GM21515 (cell line): ENCODE measurements at regions not wholly inside any gene's neighbourhood (a gene's known extent, or its start where the extent isn't known, plus 50 kb on each side); places are given as distances from the start of the nearest gene placed in this dataset.

Source experiments
- ATAC-seq: cut with Tn5 transposase; IDR thresholded peaks from one replicate; pipeline ENCODE4 v1.9.1; 2021; ENCODE audit not compliant: unreplicated experiment

DNA sequence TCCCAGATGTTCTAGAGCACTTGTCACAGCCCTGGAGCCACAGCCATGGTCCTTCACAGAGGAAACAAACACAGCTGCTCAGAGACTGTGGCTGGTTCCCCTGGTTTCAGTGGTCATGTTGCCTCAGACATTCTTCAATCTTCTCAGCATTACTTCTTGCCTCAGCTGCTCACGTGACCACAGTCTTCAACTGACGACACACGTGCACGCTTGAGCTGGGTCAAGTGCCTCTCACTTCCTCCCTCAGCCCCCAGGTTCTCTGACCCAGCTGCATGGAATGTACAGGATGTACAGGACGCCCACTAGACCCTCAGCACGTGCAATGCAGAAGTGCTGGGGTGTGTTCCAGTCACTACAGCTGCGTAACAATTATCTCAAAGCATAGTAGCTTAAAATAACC is 159.8 kb upstream of the GGTLC1 start:
- ATAC-seq: no peak

DNA sequence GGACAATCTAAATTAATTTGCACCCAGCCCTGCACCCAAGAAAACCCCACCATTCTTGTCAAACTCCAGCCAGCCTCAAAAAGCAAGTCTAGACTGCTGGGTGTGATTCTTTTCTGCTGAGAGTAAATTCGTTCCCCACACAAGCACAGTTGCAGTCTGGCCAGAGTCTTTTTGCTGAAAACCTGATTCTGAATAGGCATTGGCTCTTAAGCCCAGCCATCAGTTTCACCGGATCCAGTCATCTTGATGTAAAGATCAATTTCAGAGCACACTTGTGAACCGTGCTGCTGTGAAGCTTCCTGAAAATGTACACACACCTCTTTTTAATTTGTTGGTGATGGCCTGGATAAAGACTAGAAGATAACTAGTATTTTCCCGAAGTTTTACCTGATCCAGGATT is 159.4 kb upstream of the GGTLC1 start:
- ATAC-seq: no peak

DNA sequence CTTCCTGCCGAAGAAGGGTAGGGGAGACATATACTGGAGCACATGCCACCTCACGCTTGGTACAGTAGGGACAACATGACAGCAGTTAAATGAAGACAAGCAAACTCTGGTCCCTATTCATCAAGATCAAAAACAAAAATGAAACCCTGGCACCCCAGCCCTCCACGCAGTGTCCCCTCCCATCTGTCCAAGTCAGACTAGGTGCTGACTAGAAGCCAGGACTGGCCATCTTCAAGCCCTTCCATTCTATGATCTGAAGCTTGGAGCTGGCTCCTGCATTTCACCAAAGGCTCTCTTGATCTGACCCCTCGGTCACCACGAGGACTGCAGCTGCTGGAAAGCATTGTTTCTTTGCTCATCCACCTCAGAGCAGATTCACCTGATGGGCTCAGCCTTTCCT is 158.9 kb upstream of the GGTLC1 start:
- no peak for ATAC-seq

DNA sequence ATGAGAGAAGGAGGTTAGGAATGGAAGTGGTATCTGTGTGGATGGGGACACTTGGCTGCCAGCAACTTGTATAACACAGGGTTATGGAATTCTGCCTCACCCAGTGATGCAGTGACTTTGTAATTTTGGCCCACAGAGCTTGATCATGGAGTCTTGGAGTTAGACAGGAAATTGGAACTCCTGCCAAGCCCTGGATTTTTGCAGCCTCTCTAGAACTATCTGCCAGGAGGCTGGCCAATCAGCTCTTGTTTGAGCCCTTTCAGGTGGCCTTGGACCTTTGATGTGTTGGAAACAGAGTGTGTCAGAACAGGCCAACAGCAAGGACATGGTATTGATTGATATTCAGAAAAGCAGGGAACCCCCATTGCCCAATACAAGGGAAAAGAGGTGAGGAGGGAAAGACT is 157.7 kb upstream of the GGTLC1 start:
- ATAC-seq: no peak

DNA sequence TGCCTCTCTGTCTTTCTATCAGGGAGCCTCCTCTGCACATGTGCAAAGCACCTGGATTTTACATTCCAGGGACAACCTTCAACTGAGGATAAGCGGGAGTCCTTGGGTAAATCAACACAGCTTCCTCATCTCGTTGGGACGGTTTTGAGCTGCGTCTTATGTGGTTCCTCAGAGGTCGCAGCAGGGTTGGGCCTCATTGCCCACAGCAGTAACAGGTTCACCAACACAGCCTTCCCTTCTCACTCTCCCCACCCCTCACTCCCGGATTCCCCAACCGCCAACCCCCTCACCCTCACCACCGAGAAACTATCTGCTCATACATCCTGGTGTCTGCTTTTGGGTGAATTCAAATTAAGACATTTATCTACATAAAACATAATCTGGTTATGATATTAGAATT is 155.8 kb upstream of the GGTLC1 start:
- ATAC-seq: no peak

DNA sequence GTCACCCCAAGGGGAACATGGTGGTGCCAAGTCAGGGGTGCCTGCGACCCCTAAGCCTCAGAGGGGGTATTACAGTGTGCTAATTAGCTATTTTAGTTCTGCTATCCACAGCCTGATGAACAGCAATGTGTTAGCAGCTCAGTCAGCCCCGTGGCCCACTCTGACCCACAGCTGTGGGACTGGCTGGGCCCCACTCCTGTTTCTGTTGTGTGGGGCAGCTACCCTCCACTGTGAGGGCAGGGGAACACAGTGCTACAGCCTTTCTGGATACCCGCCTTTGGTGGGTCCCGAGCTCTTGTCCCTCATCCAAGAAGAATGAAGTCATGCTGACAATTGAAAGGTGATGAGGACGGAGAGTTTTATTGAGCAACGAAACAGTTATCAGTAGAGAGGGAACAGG is 152.5 kb upstream of the GGTLC1 start:
- ATAC-seq: no peak

DNA sequence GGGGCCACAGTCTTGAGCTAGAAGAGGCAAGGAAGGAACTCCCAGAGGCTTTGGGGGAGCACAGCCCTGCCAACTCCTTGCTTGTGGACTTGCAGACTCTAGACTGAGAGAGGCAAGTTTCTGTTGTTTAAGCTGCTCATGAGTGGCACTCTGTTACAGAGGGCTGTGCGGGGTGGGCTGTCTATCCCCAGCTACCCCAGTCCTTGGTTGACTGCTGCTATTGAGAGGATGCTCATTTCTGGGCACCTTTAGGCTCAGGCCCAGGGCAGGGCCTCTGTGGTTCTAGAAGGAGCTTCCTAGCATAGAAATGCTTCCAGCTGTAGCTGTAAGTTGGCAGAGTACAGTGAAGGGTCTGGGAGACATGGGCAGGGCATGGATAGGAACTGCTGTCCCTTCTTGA is 151.3 kb upstream of the GGTLC1 start:
- ATAC-seq: no peak

DNA sequence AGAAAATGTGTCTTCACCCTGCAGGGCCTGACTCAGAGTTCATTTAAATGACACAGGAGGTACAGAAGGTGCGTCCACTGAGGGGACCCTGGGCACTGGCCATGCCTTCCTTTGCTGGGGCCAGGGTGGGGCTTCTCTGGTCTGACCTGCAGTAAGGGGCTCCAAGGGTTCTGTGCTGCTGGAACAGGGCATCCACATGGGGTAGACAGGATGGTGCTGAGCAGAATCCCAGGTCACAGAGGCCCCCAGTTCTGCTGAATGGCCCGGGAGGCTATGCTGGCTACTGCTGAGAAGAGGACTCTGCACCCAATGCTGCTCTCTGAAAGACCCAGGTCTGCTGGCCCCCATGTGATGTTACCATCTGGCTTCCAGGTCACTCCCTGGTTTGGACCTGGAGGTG is 150.4 kb upstream of the GGTLC1 start:
- ATAC-seq: no peak

DNA sequence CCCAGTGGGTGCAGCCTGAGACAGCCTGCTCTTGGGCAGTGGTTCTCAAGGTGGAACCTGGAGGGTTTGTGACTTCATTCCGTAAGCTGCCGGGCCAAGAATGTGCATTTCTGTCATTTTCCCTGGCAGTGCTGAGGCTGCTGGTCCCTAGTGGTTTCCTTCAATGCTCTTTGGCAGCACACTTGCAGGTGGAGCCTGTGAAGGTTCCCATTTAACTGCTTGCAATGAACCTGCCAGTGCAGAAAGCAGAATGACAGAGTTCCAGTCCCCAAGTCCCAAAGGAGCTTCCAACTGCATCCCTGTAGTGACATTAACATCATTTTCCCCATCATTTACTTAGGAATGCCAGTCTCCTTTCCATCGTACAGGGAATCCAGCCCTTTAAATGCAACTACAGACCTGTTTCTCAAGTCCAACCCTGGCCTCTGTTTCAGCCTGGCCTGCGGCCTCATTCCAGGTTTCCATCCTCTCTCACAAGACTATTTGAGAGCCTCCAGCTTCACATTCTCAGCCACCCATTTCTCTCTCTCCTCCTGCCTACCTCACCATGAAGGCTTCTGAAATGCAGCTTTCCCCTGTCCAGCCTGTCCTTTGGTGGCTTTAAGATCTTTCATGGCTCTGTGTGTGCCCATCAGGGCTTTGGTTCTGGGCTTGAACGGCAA is 149.7 kb upstream of the GGTLC1 start:
- no peak for ATAC-seq

DNA sequence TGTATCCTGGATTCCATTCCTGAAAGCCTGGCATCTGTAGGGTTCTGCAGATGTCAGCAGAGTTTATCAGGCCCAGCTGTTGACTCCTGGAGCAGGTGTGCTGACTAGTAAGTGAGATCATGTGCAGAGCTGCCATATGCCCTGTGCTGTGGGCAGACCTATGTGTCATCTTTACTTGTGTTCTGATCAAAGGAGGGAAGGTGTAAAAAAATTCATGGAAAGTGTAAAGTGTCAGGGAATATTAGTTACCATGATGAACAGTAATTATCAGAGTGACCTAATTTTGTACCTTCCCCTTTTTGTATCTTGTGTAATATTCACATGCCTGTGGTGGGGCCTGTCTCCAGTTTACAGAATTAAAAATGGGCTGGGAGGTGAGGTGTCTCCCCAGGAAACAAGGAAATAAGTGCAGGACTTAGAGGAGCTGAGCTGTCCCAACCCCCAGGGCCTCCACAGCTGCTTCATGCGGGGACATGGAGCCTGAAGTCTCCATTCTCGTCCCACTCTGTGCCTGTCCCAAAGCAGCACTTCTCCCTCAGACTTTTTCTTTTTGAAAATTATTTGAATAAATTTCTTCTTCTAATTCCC is 148.2 kb upstream of the GGTLC1 start:
- ATAC-seq: no peak

DNA sequence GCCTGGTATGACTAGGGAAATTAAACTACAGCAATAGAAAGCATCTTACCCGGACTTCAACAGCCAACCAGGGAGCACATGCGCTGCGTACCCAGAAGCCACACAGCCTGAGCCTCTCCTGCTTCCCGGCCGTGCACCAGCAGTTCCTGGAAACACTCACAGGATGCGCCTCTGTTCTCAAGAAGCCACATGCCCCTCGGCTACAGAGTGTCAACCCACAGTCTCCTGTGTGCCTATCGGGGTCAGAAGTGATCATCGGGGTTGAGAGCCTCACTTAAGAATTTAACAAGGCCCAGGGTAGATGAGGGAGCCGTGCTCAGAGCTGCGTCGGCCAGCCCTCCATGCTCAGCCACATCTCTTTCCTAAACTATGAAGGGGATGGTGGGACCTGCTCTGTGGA is 147.2 kb upstream of the GGTLC1 start:
- ATAC-seq: no peak

DNA sequence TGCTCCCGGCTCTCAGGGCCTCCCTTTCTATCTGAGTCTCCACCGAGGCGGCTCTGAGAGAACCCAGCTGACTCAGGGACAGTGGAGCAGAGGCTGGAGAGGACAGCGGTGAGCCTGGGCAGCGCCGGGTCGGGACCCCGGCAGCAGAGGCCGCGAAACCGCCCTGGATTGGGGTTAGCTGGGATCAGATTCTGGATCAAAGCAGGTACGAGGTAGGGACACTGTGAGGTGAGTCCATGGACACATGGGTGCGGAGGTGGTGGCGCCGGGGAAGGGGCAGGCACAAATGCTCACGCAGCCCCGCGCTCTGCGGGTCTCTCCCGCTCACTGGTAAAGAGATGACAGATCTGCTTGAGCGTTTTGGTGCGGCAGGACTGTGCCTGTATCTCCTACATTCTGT is 146.4 kb upstream of the GGTLC1 start:
- no peak for ATAC-seq

DNA sequence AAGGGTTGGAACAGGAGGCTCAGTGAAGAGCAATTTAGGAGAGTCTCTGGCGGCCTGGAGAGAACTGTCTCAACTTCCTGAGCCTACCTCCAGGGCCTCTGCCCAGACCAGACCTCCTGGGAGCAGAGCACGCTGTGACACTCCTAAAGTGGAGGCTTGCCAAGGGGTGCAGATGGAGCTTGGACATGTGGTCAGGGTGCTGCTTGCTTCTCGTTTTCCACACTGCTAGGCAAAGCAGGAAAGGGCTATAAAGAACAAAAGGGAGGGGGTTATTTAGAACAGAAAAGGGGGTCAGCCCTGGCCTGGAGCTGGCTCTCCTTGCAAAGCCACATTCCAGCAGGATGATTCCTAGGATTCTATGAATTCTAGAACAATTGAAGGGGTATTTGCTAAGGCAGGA is 145.7 kb upstream of the GGTLC1 start:
- ATAC-seq: no peak

DNA sequence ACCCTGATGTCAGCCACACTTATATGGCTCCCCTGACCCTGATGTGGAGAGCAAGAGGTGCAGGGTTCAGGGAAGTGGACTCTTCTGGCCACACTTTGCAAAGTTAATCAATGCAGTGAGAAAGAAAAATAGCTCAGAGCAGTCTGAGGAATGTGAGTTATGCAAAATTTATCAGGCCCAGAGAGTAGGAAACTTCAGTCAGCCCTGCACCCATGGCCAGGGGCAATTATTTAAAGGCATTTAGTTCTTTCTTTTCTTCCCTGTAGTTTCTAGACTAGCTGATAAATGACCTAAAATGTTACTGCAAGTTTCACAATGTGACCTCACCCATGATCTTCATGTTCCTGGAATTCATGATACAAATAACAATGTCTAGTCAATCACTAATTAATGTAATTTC is 143.7 kb upstream of the GGTLC1 start:
- no peak for ATAC-seq

DNA sequence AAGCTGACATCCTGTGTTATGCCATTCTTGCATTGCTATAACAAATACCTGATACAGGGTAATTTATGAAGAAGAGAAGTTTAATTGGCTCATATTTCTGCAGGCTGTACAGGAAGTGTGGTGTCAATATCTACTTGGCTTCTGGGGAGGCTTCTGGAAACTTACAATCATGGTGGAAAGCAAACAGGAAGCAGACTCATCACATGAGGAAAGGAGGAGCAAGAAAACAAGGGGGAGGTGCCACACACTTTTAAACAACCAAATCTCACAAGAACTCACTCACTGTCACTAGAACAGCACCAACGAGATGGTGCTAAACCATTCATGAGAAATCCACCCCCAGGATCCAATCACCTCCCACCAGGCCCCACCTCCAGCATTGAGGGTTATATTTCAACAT is 143.1 kb upstream of the GGTLC1 start:
- no peak for ATAC-seq

DNA sequence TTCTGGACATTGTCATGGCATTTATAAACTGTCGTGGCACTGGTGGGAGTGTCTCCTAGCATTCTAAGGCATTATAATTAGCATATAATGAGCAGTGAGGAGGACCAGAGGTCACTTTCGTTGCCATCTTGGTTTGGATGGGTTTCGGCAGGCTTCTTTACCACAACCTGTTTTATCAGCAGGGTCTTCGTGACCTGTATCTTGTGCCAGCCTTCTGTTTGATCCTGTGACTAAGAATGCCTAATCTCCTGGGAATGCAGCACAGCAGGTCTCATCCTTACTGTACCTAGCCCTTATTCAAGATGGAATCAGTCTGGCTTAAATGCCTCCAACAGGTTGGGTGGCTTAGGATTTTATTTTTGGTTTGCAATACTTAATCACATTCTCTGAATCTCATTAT is 142.7 kb upstream of the GGTLC1 start:
- ATAC-seq: no peak

DNA sequence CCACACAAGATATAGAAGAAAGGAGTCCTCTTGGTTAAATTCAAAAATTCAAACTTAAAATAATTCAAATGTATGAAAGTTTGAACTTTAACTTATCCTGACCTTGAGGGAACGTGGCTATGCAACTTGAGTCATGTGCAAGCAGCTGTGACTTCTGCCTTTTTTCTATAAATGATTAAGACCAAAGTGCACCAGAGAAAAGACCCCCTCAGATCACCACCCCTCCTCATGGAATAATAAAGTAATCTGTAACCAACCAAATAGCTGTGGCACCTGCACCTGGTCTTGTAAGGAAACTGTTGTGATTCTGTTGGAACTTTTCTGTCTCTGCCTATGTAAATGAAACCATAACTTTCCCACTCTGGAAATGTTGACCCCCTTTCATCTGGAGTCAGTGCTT is 141.1 kb upstream of the GGTLC1 start:
- no peak for ATAC-seq

DNA sequence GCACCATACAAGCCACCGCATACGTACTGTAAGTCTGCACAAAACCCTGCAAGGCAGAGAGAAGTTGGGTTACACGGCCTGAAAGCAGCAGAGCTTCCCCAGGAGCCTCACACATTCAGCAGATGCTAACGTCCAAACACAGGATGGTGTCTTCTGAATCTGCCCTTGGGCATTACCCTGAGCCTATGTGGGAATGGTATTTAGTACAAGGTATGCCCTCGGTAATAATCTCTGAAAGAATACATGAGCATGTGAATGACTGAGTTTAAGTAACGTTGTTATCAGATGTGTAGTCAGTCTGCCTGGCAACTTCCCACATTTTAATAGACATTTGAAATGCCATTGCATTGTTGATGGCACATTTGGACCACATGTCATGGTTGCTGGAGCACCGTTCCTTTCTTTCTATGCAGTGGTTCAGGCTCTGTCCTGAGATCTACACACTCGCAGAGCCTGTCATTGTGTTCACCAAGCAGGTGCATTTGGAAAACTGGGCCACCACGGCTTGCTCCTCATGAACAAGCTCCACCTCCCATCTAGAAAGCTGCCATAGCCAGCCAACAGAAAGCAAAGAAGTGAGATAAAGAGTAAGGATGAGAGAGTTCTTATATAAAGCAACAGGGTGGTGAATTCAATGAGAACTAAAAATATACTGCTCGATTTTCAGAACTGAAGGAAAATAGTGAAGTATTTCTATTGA is 136.5 kb upstream of the GGTLC1 start:
- no peak for ATAC-seq

DNA sequence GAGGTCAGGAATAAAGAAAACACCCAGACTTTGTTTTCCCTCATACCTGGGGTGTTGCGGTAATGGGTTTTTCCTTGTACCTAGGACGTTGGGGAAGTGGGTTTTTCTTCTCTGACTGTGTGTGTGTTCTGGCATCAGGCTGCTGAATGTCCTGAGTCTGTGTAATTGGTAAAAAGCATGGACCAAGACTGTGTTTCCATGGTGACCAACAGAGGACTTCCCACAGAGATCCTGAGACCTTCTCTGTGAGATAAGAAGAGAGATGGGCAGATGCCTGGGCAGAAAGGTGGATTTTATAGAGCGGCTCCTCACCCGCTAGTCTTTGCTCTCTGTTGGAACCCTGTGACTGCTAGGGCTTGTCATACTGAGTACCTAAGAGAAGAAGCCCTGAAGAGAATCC is 135.4 kb upstream of the GGTLC1 start:
- no peak for ATAC-seq

DNA sequence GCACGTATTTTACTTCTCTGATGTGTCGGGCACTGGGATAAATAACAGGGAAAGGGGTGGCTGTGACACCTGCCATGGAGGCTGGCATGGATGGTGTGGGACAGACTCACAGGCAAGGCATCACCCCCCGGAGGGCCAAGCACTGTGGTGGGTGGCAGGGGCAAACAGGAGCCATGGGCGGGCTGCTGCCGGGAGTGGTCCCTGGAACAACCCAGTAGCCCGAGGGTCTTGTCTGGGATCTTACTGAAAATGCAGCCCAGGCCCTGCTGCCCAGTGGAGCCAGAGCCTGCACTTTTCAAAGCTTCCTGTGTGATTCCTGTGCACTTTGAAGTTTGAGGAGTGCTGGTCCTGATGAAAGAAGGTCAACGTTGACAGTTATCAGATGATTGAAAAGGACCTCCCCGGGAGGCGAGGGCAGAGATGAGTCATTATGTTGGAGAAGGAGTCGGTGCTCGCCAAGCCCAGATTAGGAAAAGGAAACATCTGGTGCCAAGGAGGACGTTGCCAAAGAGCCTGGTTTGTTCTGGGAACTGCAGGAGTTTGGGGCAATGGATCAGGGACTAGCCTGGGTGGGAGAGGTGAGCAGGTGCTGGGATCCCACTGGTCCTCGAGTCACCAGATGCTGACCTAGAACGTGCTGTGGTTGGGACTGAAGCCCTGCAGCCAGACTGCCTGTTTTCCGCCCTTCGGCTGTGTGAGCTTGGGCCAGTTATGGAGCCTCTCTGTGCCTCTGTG is 130.0 kb upstream of the GGTLC1 start:
- no peak for ATAC-seq

DNA sequence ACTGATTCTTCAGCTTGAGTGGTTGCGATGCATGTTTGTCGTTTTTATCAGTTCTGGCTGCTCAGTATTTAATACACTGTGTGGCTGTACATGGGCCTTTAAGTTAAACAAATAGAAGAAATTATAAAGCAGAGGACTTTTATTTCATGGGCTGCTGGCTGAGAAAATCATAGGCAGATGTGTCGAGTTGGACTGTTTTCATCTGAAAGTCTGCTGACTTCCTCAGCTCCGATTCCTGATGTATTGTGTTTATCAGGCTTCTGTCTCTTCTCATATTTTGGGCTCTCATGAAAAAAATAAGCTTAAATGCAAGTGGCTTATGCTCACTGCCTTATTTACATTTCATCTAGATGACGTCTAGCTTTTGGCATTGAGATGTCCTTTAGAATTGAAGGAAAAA is 129.5 kb upstream of the GGTLC1 start:
- ATAC-seq: no peak

DNA sequence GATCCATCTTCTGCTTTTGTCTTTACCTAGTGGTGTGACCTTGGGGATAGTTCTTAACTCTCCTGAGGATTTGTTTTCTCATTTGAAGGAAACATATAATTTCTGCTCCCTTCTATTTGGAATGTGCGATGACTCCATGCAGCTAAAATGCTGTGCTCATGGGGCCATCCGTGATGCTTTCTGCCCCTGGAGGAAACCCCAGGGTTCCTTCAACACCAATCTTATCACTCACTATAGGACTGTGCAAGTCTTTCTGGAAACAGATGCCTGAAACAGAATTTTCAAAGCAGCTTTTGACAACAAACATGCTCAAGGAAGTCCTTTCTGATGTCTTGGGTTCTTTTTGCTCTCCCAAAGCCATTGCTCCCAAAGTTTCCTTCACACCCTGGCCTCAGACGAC is 128.8 kb upstream of the GGTLC1 start:
- no peak for ATAC-seq
